Right atrium auricular region (tissue), 2 donors: ENCODE measurements at regions not wholly inside any gene's neighbourhood (a gene's known extent, or its start where the extent isn't known, plus 50 kb on each side); places are given as distances from the start of the nearest gene placed in this dataset.

Experiments
- DNase-seq: peaks from one replicate; pipeline ENCODE4 v3.0.0-alpha.2; 2019; ENCODE audit warnings: low spot score
- H3K27ac ChIP-seq, 2 donors: fragments of 200-600 bp; sonication (generic); 1 replicate in 1 of 2; 2 replicates in 1 of 2; pipeline ENCODE4 v1.5.1; 2016 to 2019
- H3K27me3 ChIP-seq, 2 donors: fragments of 200-600 bp; sonication (generic); one replicate each; pipeline versions ENCODE4 v1.5.1 to v1.6.0; 2017 to 2019
- H3K36me3 ChIP-seq: fragments of 200-600 bp; sonication (generic); one replicate; pipeline ENCODE4 v1.5.1; 2016
- H3K4me1 ChIP-seq, 2 donors: fragments of 200-600 bp; sonication (generic); one replicate each; pipeline versions ENCODE4 v1.5.1 to v1.6.0; 2017 to 2019
- H3K4me3 ChIP-seq, 2 donors: fragments of 200-600 bp; sonication (generic); 1 replicate in 1 of 2; 2 replicates in 1 of 2; pipeline ENCODE4 v1.5.1; 2017 to 2019; ENCODE audit warnings: mild to moderate bottlenecking in 1 of 2, moderate library complexity in 1 of 2
- H3K9me3 ChIP-seq, 2 donors: fragments of 200-600 bp; sonication (generic); one replicate each; pipeline ENCODE4 v1.5.1; 2019
- CTCF ChIP-seq, 2 donors: fragments of 200-600 bp; sonication (generic); IDR thresholded peaks; one replicate each; pipeline ENCODE4 v1.5.1; 2019; ENCODE audit warnings: antibody characterized with exemption in 2 of 2

- TF ChIP-seq CTCF (IDR thresholded peaks at IDR 0.05) = no peak
- DNase-seq = no peak
- Histone ChIP-seq H3K4me1 (no peaks in the 10 kb centered on the region), H3K27ac (no peak overlapping the region), H3K9me3 (peaks cover 0 to 9% of the 10 kb centered on the region in 2 donors), H3K27me3 (no peaks in the 10 kb centered on the region), H3K36me3 (no peaks in the 10 kb centered on the region), H3K4me3 (no peak overlapping the region)
These were observed 185.0 kb downstream of the TUBA3C start for GRCh38 chr13:18996627-18997051.

- H3K27me3 ChIP-seq = no peaks in the 10 kb centered on the region
- TF ChIP-seq CTCF (IDR thresholded peaks at IDR 0.05) = no peak
- H3K36me3 ChIP-seq = no peaks in the 10 kb centered on the region
- peaks cover 0 to 9% of the 10 kb centered on the region in 2 donors for H3K9me3 ChIP-seq
- DNase-seq = no peak
- no peaks in the 10 kb centered on the region for H3K4me1 ChIP-seq
- H3K27ac ChIP-seq = no peak overlapping the region
- no peak overlapping the region for H3K4me3 ChIP-seq
These were observed 185.4 kb downstream of the TUBA3C start for GRCh38 chr13:18996221-18996620.

- H3K4me1 ChIP-seq = no peaks in the 10 kb centered on the region
- no peak for TF ChIP-seq CTCF (IDR thresholded peaks at IDR 0.05)
- H3K27me3 ChIP-seq = no peaks in the 10 kb centered on the region
- no peak overlapping the region for H3K27ac ChIP-seq
- no peaks in the 10 kb centered on the region for H3K36me3 ChIP-seq
- H3K4me3 ChIP-seq = no peak overlapping the region
- DNase-seq = no peak
- peaks cover 0 to 9% of the 10 kb centered on the region in 2 donors for H3K9me3 ChIP-seq
These were observed 186.3 kb downstream of the TUBA3C start for GRCh38 chr13:18995259-18995873.

- TF ChIP-seq CTCF (IDR thresholded peaks at IDR 0.05) = no peak
- H3K4me1 ChIP-seq = no peaks in the 10 kb centered on the region
- H3K27me3 ChIP-seq = no peaks in the 10 kb centered on the region
- no peak overlapping the region for H3K27ac ChIP-seq
- DNase-seq = no peak
- H3K9me3 ChIP-seq = peaks cover 0 to 9% of the 10 kb centered on the region in 2 donors
- no peaks in the 10 kb centered on the region for H3K36me3 ChIP-seq
- no peak overlapping the region for H3K4me3 ChIP-seq
These were observed 187.6 kb downstream of the TUBA3C start for GRCh38 chr13:18993884-18994660.

GRCh38 chr13:18992791-18993190 is 188.8 kb downstream of the TUBA3C start:
- H3K27ac ChIP-seq = no peak overlapping the region
- DNase-seq = no peak
- no peak for TF ChIP-seq CTCF (IDR thresholded peaks at IDR 0.05)
- H3K36me3 ChIP-seq = no peaks in the 10 kb centered on the region
- peaks cover 0 to 9% of the 10 kb centered on the region in 2 donors for H3K9me3 ChIP-seq
- no peaks in the 10 kb centered on the region for H3K27me3 ChIP-seq
- H3K4me3 ChIP-seq = no peak overlapping the region
- H3K4me1 ChIP-seq = no peaks in the 10 kb centered on the region
